ENCODE measurements at regions not wholly inside any gene's neighbourhood (a gene's known extent, or its start where the extent isn't known, plus 50 kb on each side); places are given as distances from the start of the nearest gene placed in this dataset.

GRCh38 chr7:85286446-85286845 is 99.6 kb upstream of the SEMA3D start:
- Histone ChIP-seq H3K27ac (ENCODE audit: low read depth, low read length) (no peak overlapping the region), H3K4me3 (ENCODE audit: insufficient read depth, low read length, poor library complexity, severe bottlenecking) (no peak overlapping the region), H3K4me2 (ENCODE audit: low read depth, low read length, poor library complexity, severe bottlenecking) (no peak overlapping the region), H3K9me3 (ENCODE audit: insufficient read depth, low read length) (no peaks in the 10 kb centered on the region), H3F3A (ENCODE audit: insufficient read depth) (no peaks in the 10 kb centered on the region), H3K79me2 (ENCODE audit: insufficient read depth, low read length) (no peaks in the 10 kb centered on the region), H3K27me3 (ENCODE audit: low read length) (no peaks in the 10 kb centered on the region), H3K9ac (ENCODE audit: low read length) (no peak overlapping the region), H3K36me3 (ENCODE audit: low read length) (no peaks in the 10 kb centered on the region), H4K20me1 (ENCODE audit: low read depth, low read length) (no peaks in the 10 kb centered on the region), H2AFZ (ENCODE audit: low read depth, low read length, severe bottlenecking) (no peak overlapping the region), H3K9me2 (replicated peaks; ENCODE audit: insufficient read depth, low read length) (no peaks in the 10 kb centered on the region)
- no peak for TF ChIP-seq EZH2phosphoT487 (conservative IDR thresholded peaks at IDR 0.05; ENCODE audit: low read length)
- TF ChIP-seq, protein P1, sequence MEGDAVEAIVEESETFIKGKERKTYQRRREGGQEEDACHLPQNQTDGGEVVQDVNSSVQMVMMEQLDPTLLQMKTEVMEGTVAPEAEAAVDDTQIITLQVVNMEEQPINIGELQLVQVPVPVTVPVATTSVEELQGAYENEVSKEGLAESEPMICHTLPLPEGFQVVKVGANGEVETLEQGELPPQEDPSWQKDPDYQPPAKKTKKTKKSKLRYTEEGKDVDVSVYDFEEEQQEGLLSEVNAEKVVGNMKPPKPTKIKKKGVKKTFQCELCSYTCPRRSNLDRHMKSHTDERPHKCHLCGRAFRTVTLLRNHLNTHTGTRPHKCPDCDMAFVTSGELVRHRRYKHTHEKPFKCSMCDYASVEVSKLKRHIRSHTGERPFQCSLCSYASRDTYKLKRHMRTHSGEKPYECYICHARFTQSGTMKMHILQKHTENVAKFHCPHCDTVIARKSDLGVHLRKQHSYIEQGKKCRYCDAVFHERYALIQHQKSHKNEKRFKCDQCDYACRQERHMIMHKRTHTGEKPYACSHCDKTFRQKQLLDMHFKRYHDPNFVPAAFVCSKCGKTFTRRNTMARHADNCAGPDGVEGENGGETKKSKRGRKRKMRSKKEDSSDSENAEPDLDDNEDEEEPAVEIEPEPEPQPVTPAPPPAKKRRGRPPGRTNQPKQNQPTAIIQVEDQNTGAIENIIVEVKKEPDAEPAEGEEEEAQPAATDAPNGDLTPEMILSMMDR (IDR thresholded peaks at IDR 0.05; ENCODE audit: insufficient read depth, low read length, poor library complexity, severe bottlenecking), result no peak

- Histone ChIP-seq H3K79me2 (ENCODE audit: insufficient read depth, low read length) (no peaks in the 10 kb centered on the region), H3K9me3 (ENCODE audit: insufficient read depth, low read length) (no peaks in the 10 kb centered on the region), H3K4me2 (ENCODE audit: low read depth, low read length, poor library complexity, severe bottlenecking) (no peak overlapping the region), H3K36me3 (ENCODE audit: low read length) (no peaks in the 10 kb centered on the region), H3K4me3 (ENCODE audit: insufficient read depth, low read length, poor library complexity, severe bottlenecking) (no peak overlapping the region), H4K20me1 (ENCODE audit: low read depth, low read length) (no peaks in the 10 kb centered on the region), H3F3A (ENCODE audit: insufficient read depth) (no peaks in the 10 kb centered on the region), H3K9me2 (replicated peaks; ENCODE audit: insufficient read depth, low read length) (no peaks in the 10 kb centered on the region), H3K27ac (ENCODE audit: low read depth, low read length) (no peak overlapping the region), H2AFZ (ENCODE audit: low read depth, low read length, severe bottlenecking) (no peak overlapping the region), H3K9ac (ENCODE audit: low read length) (no peak overlapping the region), H3K27me3 (ENCODE audit: low read length) (no peaks in the 10 kb centered on the region)
- TF ChIP-seq, protein P1 (IDR thresholded peaks at IDR 0.05; ENCODE audit: insufficient read depth, low read length, poor library complexity, severe bottlenecking), result no peak
- TF ChIP-seq EZH2phosphoT487 (conservative IDR thresholded peaks at IDR 0.05; ENCODE audit: low read length), result no peak
Measured at GRCh38 chr7:85285527-85285926, 98.7 kb upstream of the SEMA3D start.

GRCh38 chr7:85275204-85275603 is 88.3 kb upstream of the SEMA3D start:
- no peaks in the 10 kb centered on the region for H3K9me3 ChIP-seq (ENCODE audit: insufficient read depth, low read length)
- H3K9ac ChIP-seq (ENCODE audit: low read length), result no peak overlapping the region
- no peaks in the 10 kb centered on the region for H3K36me3 ChIP-seq (ENCODE audit: low read length)
- H3K27ac ChIP-seq (ENCODE audit: low read depth, low read length), result no peak overlapping the region
- H3K4me3 ChIP-seq (ENCODE audit: insufficient read depth, low read length, poor library complexity, severe bottlenecking), result no peak overlapping the region
- no peaks in the 10 kb centered on the region for H3K9me2 ChIP-seq (replicated peaks; ENCODE audit: insufficient read depth, low read length)
- no peak overlapping the region for H2AFZ ChIP-seq (ENCODE audit: low read depth, low read length, severe bottlenecking)
- no peaks in the 10 kb centered on the region for H3K27me3 ChIP-seq (ENCODE audit: low read length)
- H3K4me2 ChIP-seq (ENCODE audit: low read depth, low read length, poor library complexity, severe bottlenecking), result no peak overlapping the region
- H4K20me1 ChIP-seq (ENCODE audit: low read depth, low read length), result no peaks in the 10 kb centered on the region
- no peaks in the 10 kb centered on the region for H3K79me2 ChIP-seq (ENCODE audit: insufficient read depth, low read length)
- no peaks in the 10 kb centered on the region for H3F3A ChIP-seq (ENCODE audit: insufficient read depth)
- no peak for TF ChIP-seq EZH2phosphoT487 (conservative IDR thresholded peaks at IDR 0.05; ENCODE audit: low read length)
- TF ChIP-seq, protein P1 (IDR thresholded peaks at IDR 0.05; ENCODE audit: insufficient read depth, low read length, poor library complexity, severe bottlenecking), result no peak

All from SU-DHL-6 (cell line).